Heart left ventricle (tissue), 16 donors: ENCODE measurements at regions not wholly inside any gene's neighbourhood (a gene's known extent, or its start where the extent isn't known, plus 50 kb on each side); places are given as distances from the start of the nearest gene placed in this dataset.
"Not testable (repeated sequence)": the region's sequence is repeated elsewhere in the genome, so short reads cannot be mapped to it uniquely, and the experiment has no call there.

Experiments used
- ATAC-seq, 4 donors: fragments of 200-7000 bp; cut with Tn5 transposase; one replicate each; pipeline ENCODE4 v1.9.1; 2020 to 2022; ENCODE audit warnings: moderate library complexity in 4 of 4, mild to moderate bottlenecking in 3 of 4, moderate number of reproducible peaks in 1 of 4
- DNase-seq, 5 donors: peaks; one replicate each; pipeline ENCODE4 v3.0.0-alpha.2; 2020
- H3K27ac ChIP-seq, 12 donors: fragments of 200-600 bp; sonication (generic) in 4 of 12; one replicate each; pipeline versions ENCODE4 v1.5.0 to v1.8.0; 2016 to 2022; ENCODE audit warnings: mild to moderate bottlenecking in 2 of 12
- H3K27me3 ChIP-seq, 9 donors: fragments of 200-600 bp; sonication (generic) in 2 of 9; one replicate each; pipeline versions ENCODE4 v1.5.1 to v1.8.0; 2016 to 2022; ENCODE audit warnings: mild to moderate bottlenecking in 3 of 9
- H3K36me3 ChIP-seq, 9 donors: fragments of 200-600 bp; sonication (generic) in 2 of 9; one replicate each; pipeline versions ENCODE4 v1.5.0 to v1.8.0; 2018 to 2022; ENCODE audit warnings: mild to moderate bottlenecking in 2 of 9
- H3K4me1 ChIP-seq, 12 donors: fragments of 200-600 bp; sonication (generic) in 4 of 12; one replicate each; pipeline versions ENCODE4 v1.5.0 to v1.8.0; 2016 to 2022; ENCODE audit warnings: mild to moderate bottlenecking in 3 of 12
- H3K4me3 ChIP-seq, 12 donors: fragments of 200-600 bp; sonication (generic) in 4 of 12; one replicate each; pipeline versions ENCODE4 v1.5.0 to v1.8.0; 2017 to 2022; ENCODE audit warnings: mild to moderate bottlenecking in 9 of 12, moderate library complexity in 4 of 12
- H3K9me3 ChIP-seq, 12 donors: fragments of 200-600 bp; sonication (generic) in 4 of 12; one replicate each; pipeline versions ENCODE4 v1.5.0 to v1.8.0; 2016 to 2022; ENCODE audit warnings: mild to moderate bottlenecking in 1 of 12
- POLR2A ChIP-seq, 2 donors: fragments of 450-650 bp; IDR thresholded peaks; one replicate each; pipeline ENCODE4 v1.6.1; 2017; ENCODE audit warnings: antibody characterized with exemption in 2 of 2, mild to moderate bottlenecking in 2 of 2, moderate library complexity in 2 of 2
- WGBS, 4 donors: extraction: QIAGEN DNeasy Blood & Tissue Kit in 2 of 4; methylation state at CpG; one replicate each; pipeline versions ENCODE4 v1.1.5 to v1.1.7; 2013 to 2018; 5-methylcytosine and 5-hydroxymethylcytosine counted together
- intact Hi-C, 10 donors: fragments of 100-400 bp; cut with DNase I; formaldehyde crosslinking; loops; one replicate each; pipeline versions ENCODE4 v1.11.1 to v1.14.2; 2022
- TF ChIP-seq, protein P1 (sequence below), 12 donors: fragments of 200-600 bp; sonication (generic) in 4 of 12; IDR thresholded peaks; one replicate each; pipeline versions ENCODE4 v1.5.0 to v1.8.0; 2018 to 2022; ENCODE audit warnings: antibody characterized with exemption in 12 of 12, mild to moderate bottlenecking in 5 of 12
- donor health status: ischemic (EF 13 %, LVEDD 7.1; RV severe dilation, severe dysfunction).
- donor health status: healthy with polysubstance abuse.
- donor health status: DM: no; HTN: yes; CAD: no.
- donor health status: DM: no; HTN: no; CAD: no.
- donor health status: ischemic (EF 25% LVEDD 6.9; RV normal size, moderate dysfunction).
- donor health status: ischemic (EF 25% LVEDD 5.7; RV mildly dilated, moderate dysfunction).
- donor health status: healthy.
- donor health status: DM: yes; HTN: yes; CAD: no.
- donor health status: ischemic (EF 35%, LVEDD 5.7; RV mildly dilated, moderate dysfunction).
- donor health status: nonischemic (EF 11% LVEDD 7.7; RV severe dilation, severe dysfunction).
- donor health status: DM: yes; HTN: yes; CAD: no.
- donor health status: PGD.
- donor health status: ischemic (EF 29% LVEDD 5.4; RV normal size, mild dysfunction).
- donor health status: nonischemic (EF 23%, LVEDD 6.1; RV moderate dilation, normal function).

DNA sequence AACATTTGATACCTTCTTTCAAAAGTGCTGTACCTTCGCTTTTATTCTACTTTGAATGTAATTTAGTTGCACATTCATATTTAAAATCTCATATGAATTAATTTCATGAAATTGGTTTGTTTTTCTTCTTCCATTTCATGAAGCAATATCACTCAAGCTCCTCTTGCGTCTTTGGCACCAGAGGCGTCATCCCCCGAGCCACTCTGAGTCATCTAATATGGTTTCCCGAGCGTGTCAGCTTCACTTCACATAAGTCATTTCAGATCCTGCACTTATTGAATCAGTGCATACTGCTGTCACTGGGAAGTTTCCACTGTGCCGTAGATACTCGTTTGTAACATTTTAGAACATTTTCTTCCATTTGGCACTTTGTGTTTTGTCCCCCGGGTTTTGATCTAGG, 105.6 kb downstream of the SLC25A47 start:
- Histone ChIP-seq H3K27me3 (no peaks in the 10 kb centered on the region), H3K9me3 (no peaks in the 10 kb centered on the region), H3K4me1 (peaks cover 0 to 9% (median 0%) of the 10 kb centered on the region in 12 donors), H3K27ac (no peak overlapping the region), H3K4me3 (no peak overlapping the region), H3K36me3 (no peaks in the 10 kb centered on the region)
- intact Hi-C loops: no loop called here
- ATAC-seq: no peak
- TF ChIP-seq, protein P1, sequence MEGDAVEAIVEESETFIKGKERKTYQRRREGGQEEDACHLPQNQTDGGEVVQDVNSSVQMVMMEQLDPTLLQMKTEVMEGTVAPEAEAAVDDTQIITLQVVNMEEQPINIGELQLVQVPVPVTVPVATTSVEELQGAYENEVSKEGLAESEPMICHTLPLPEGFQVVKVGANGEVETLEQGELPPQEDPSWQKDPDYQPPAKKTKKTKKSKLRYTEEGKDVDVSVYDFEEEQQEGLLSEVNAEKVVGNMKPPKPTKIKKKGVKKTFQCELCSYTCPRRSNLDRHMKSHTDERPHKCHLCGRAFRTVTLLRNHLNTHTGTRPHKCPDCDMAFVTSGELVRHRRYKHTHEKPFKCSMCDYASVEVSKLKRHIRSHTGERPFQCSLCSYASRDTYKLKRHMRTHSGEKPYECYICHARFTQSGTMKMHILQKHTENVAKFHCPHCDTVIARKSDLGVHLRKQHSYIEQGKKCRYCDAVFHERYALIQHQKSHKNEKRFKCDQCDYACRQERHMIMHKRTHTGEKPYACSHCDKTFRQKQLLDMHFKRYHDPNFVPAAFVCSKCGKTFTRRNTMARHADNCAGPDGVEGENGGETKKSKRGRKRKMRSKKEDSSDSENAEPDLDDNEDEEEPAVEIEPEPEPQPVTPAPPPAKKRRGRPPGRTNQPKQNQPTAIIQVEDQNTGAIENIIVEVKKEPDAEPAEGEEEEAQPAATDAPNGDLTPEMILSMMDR (IDR thresholded peaks at IDR 0.05): no peak
- no peak for TF ChIP-seq POLR2A (IDR thresholded peaks at IDR 0.05)
- no peak for DNase-seq
- 91 to 94% (median 93%) methylated on average over 9 of the region's 9 CpGs for WGBS, 4 donors

DNA sequence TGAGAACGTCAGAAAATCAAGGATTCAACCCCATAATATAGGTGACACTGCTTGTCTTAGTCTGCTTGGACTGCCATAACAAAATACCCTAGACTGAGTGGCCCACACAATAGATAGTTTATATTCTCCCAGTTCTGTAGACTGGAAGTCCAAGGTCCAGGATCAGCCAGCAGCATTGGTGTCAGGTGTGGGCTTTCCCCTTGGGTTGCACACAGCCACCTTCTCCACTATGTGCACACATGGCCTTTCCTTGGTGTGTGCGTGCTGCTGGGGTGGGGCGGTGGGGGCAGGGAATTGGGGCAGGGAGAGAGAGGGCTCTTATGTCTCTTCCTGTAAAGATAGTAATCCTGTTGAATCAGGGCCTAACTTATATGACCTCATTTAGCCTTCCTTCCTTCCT, 106.4 kb downstream of the SLC25A47 start:
- H3K27ac ChIP-seq: no peak overlapping the region
- TF ChIP-seq, protein P1 (IDR thresholded peaks at IDR 0.05): no peak
- TF ChIP-seq POLR2A (IDR thresholded peaks at IDR 0.05): no peak
- no peak for ATAC-seq
- intact Hi-C loops: no loop called here
- H3K4me3 ChIP-seq: no peak overlapping the region
- H3K27me3 ChIP-seq: no peaks in the 10 kb centered on the region
- DNase-seq: no peak
- H3K4me1 ChIP-seq: peaks cover 0 to 9% (median 0%) of the 10 kb centered on the region in 12 donors
- 79 to 97% (median 91%) methylated on average over 3 of the region's 3 CpGs for WGBS, 4 donors
- H3K36me3 ChIP-seq: no peaks in the 10 kb centered on the region
- no peaks in the 10 kb centered on the region for H3K9me3 ChIP-seq

DNA sequence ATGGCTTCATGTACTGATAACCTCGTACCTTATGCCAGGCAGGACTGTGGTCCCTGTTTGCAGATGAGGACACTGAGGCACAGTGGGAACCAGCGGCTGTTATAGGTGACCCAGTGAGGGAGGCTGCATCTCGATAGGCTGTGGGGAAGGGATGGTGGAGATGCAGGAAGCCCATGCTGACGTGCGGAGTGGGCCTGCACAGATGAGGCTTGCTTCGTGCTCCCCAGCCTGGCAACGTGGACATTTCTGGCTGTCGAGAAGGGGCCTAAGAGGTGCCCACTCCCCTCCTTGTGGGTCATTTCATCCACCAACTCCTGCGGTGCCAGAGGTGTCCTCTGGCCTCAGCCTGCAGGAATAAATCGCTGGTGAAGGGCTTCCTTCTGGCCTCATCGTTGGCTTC, 107.4 kb downstream of the SLC25A47 start:
- DNase-seq: no peak
- Histone ChIP-seq H3K4me1 (no peaks in the 10 kb centered on the region), H3K27ac (no peak overlapping the region), H3K27me3 (no peaks in the 10 kb centered on the region), H3K36me3 (no peaks in the 10 kb centered on the region), H3K4me3 (no peak overlapping the region), H3K9me3 (no peaks in the 10 kb centered on the region)
- intact Hi-C loops: no loop called here
- ATAC-seq: no peak
- TF ChIP-seq, protein P1 (IDR thresholded peaks at IDR 0.05): no peak
- no peak for TF ChIP-seq POLR2A (IDR thresholded peaks at IDR 0.05)
- 95 to 96% (median 96%) methylated on average over 11 of the region's 11 CpGs for WGBS, 4 donors

DNA sequence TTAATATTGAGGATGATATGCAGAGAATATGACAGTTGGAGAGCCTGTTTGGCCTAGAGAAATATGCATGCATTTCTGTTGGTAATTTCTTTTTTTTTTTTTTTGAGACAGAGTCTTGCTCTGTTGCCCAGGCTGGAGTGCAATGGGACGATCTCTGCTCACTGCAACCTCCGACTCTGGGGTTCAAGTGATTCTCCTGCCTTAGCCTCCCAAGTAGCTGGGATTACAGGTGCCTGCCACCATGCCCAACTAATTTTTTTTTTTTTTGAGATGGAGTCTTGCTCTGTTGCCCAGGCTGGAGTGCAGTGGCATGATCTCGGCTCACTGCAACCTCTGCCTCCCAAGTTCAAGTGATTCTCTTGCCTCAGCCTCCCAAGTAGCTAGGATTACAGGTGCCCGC, 108.3 kb downstream of the SLC25A47 start:
- ATAC-seq, intact Hi-C loops, H3K27ac ChIP-seq, H3K4me3 ChIP-seq, H3K27me3 ChIP-seq, H3K36me3 ChIP-seq, H3K9me3 ChIP-seq, DNase-seq, H3K4me1 ChIP-seq: not testable (repeated sequence)
- 93 to 98% (median 94%) methylated on average over 4 of the region's 4 CpGs for WGBS, 4 donors

DNA sequence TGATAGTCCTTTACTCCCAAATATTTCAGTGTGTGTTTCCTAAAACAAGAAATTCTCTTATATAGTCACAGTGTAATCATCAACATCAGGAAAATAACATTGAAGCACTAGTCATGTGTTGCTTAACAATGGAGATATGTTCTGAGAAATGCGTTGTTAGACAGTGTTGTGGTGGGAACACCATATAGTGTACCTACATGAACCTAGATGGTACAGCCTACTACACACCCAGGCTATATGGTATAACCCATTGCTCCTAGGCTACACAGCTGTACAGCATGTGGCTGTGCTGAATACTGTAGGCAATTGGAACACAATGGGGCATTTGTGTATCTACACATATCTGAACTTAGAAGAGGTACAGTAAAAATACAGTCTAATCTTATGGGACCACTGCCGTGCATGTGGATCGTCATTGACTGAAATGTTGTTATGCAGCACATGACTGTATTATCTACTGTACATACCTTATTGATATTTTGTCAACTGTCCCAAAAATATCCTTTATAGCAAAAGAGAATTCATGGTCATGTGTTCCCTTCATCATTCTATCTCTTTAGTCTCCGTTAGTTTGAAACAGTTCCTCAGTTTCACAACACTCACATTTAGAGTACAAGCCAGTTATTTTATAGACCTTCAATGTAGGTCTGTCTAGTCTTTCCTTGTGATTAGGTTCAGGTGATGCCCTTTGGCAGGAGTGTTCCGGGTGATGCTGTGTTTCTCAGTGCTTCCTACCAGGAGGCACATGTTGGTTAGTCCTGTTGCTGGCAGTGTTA, 109.7 kb downstream of the SLC25A47 start:
- no peaks in the 10 kb centered on the region for H3K27me3 ChIP-seq
- intact Hi-C loops: no loop called here
- 86 to 91% (median 90%) methylated on average over 5 of the region's 5 CpGs for WGBS, 4 donors
- TF ChIP-seq POLR2A (IDR thresholded peaks at IDR 0.05): no peak
- TF ChIP-seq, protein P1 (IDR thresholded peaks at IDR 0.05): no peak
- H3K4me3 ChIP-seq: no peak overlapping the region
- DNase-seq (no peak), ATAC-seq (no peak)
- no peaks in the 10 kb centered on the region for H3K36me3 ChIP-seq
- no peak overlapping the region for H3K27ac ChIP-seq
- no peaks in the 10 kb centered on the region for H3K4me1 ChIP-seq
- no peaks in the 10 kb centered on the region for H3K9me3 ChIP-seq
